CD4-positive, alpha-beta T cell (primary cell): ENCODE measurements at regions not wholly inside any gene's neighbourhood (a gene's known extent, or its start where the extent isn't known, plus 50 kb on each side); places are given as distances from the start of the nearest gene placed in this dataset.

Source experiments
- ATAC-seq: fragments of 200-7000 bp; cut with Tn5 transposase; one replicate; pipeline ENCODE4 v1.10.0; 2022; ENCODE audit warnings: mild to moderate bottlenecking; ENCODE audit not compliant: poor library complexity
- CTCF ChIA-PET: fragments of 350-600 bp; sonication (Branson Sonifier 250); formaldehyde crosslinking; loops from one replicate; lab custom pipeline; 2021; ENCODE audit warnings: antibody characterized with exemption, inconsistent platforms; lab: Charles Lee
- POLR2A ChIA-PET: fragments of 350-600 bp; sonication (Branson Sonifier 250); formaldehyde crosslinking; loops from one replicate; lab custom pipeline; 2021; ENCODE audit warnings: antibody characterized with exemption, inconsistent platforms; lab: Charles Lee
- DNase-seq, 14 experiments: peaks; one replicate each; pipeline ENCODE4 v3.0.0-alpha.2; 2013 to 2020; ENCODE audit warnings: mixed read lengths in 2 of 14
- H3K27ac ChIP-seq, 2 donors: one replicate each; pipeline versions ENCODE4 v1.5.1 to v1.7.0; 2013; ENCODE audit warnings: low read length in 2 of 2, low read depth in 1 of 2, mild to moderate bottlenecking in 1 of 2
- H3K27me3 ChIP-seq, 2 experiments: 1 replicate in 1 of 2; 2 replicates in 1 of 2; pipeline versions ENCODE4 v1.6.1 to v1.7.0; 2013; ENCODE audit warnings: low read length in 2 of 2, control low read depth in 1 of 2, mild to moderate bottlenecking in 1 of 2, moderate library complexity in 1 of 2; ENCODE audit not compliant: insufficient read depth in 2 of 2, control insufficient read depth in 1 of 2
- H3K36me3 ChIP-seq: one replicate; pipeline ENCODE4 v1.6.1; 2013; ENCODE audit warnings: low read length, control low read depth; ENCODE audit not compliant: insufficient read depth
- H3K4me1 ChIP-seq: one replicate; pipeline ENCODE4 v1.6.1; 2013; ENCODE audit warnings: low read length, control low read depth; ENCODE audit not compliant: insufficient read depth
- H3K4me3 ChIP-seq: one replicate; pipeline ENCODE4 v1.5.1; 2013; ENCODE audit warnings: mild to moderate bottlenecking, low read length, moderate library complexity
- H3K9me3 ChIP-seq, 2 experiments: 1 replicate in 1 of 2; 2 replicates in 1 of 2; pipeline versions ENCODE4 v1.6.1 to v1.7.0; 2013; ENCODE audit warnings: low read length in 2 of 2, mild to moderate bottlenecking in 2 of 2, control low read depth in 1 of 2, moderate library complexity in 1 of 2; ENCODE audit not compliant: control insufficient read depth in 1 of 2, insufficient read depth in 1 of 2
- H3K27ac Mint-ChIP-seq: one replicate; pipeline ENCODE4 v1.8.0; 2020; ENCODE audit warnings: mixed read lengths
- H3K27me3 Mint-ChIP-seq: one replicate; pipeline ENCODE4 v1.8.0; 2021; ENCODE audit warnings: mixed read lengths
- H3K36me3 Mint-ChIP-seq: one replicate; pipeline ENCODE4 v1.8.0; 2021; ENCODE audit warnings: low read depth, mixed read lengths
- H3K4me1 Mint-ChIP-seq: one replicate; pipeline ENCODE4 v1.8.0; 2021; ENCODE audit warnings: low read depth, mixed read lengths
- H3K4me3 Mint-ChIP-seq: one replicate; pipeline ENCODE4 v1.8.0; 2020; ENCODE audit warnings: mild to moderate bottlenecking, mixed read lengths
- H3K9me3 Mint-ChIP-seq: one replicate; pipeline ENCODE4 v1.8.0; 2020; ENCODE audit warnings: mixed read lengths
- intact Hi-C, 2 experiments: fragments of 100-400 bp; cut with DNase I in 1 of 2; cut with micrococcal nuclease in 1 of 2; formaldehyde crosslinking; loops; one replicate each; pipeline versions ENCODE4 v1.15.1 to v1.9.0; 2023 to 2025; cut with DNase I, micrococcal nuclease
- TF ChIP-seq, protein P1 (sequence below): fragments of 200-600 bp; IDR thresholded peaks from one replicate; pipeline ENCODE4 v1.8.0; 2022; ENCODE audit warnings: antibody characterized with exemption, mild to moderate bottlenecking

DNA sequence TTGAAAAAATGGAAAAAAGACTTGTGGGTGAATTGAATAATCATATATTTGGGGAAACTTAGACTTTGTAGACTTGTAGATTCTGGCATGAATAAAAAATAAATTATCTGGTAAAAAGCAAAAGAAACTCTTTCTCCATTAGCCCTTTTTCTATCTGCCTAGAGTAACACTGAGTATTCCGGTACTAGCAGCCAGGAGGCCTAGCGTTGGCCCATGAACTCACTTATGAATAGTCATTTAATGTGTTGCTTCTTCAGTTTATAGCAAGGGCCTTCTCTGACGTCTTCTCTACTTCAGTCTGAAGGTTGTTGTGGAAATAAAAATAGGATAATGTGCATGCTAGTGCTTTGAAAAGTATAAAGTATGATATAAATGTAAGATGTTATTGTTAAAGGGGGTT is 851.2 kb upstream of the NR2F2 start:
- H3K4me1 Mint-ChIP-seq: no peaks in the 10 kb centered on the region
- peaks cover 2% of the 10 kb centered on the region for H3K9me3 Mint-ChIP-seq
- H3K27ac Mint-ChIP-seq: no peak overlapping the region
- no peaks in the 10 kb centered on the region for H3K36me3 Mint-ChIP-seq
- CTCF ChIA-PET: no interaction called here
- H3K27me3 ChIP-seq: no peaks in the 10 kb centered on the region
- no peaks in the 10 kb centered on the region for H3K36me3 ChIP-seq
- no peaks in the 10 kb centered on the region for H3K4me1 ChIP-seq
- TF ChIP-seq, protein P1, sequence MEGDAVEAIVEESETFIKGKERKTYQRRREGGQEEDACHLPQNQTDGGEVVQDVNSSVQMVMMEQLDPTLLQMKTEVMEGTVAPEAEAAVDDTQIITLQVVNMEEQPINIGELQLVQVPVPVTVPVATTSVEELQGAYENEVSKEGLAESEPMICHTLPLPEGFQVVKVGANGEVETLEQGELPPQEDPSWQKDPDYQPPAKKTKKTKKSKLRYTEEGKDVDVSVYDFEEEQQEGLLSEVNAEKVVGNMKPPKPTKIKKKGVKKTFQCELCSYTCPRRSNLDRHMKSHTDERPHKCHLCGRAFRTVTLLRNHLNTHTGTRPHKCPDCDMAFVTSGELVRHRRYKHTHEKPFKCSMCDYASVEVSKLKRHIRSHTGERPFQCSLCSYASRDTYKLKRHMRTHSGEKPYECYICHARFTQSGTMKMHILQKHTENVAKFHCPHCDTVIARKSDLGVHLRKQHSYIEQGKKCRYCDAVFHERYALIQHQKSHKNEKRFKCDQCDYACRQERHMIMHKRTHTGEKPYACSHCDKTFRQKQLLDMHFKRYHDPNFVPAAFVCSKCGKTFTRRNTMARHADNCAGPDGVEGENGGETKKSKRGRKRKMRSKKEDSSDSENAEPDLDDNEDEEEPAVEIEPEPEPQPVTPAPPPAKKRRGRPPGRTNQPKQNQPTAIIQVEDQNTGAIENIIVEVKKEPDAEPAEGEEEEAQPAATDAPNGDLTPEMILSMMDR: no peak
- H3K9me3 ChIP-seq: no peaks in the 10 kb centered on the region
- POLR2A ChIA-PET: no interaction called here
- H3K27me3 Mint-ChIP-seq: peaks cover 15% of the 10 kb centered on the region
- H3K4me3 ChIP-seq: no peak overlapping the region
- H3K4me3 Mint-ChIP-seq: no peak overlapping the region
- ATAC-seq (no peak), DNase-seq (no peak)
- H3K27ac ChIP-seq: no peak overlapping the region
- intact Hi-C loops: no loop called here

DNA sequence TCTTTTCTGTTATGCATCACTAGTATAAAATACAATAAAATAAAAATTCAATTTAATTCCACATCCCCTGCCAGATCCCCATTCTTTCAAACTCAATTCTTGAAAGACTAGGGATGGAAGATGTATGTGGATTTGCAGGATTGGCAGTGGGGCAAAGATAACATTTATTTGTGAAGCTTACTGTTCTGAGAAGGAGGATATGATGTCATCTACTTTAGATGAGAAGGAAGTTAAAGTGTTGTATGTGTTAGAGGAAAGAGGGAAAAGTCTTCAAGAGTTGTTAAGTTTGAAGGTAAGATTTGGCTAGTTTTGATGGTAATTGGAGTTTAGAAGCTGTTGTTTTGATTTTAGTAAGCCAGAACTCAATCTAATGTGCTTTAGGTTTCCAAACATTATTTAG is 845.1 kb upstream of the NR2F2 start:
- Mint-ChIP-seq H3K36me3 (no peaks in the 10 kb centered on the region), H3K4me1 (no peaks in the 10 kb centered on the region), H3K4me3 (no peak overlapping the region), H3K27me3 (no peaks in the 10 kb centered on the region), H3K27ac (no peak overlapping the region), H3K9me3 (peaks cover 5% of the 10 kb centered on the region)
- Histone ChIP-seq H3K27ac (no peak overlapping the region), H3K9me3 (peaks cover 4 to 5% of the 10 kb centered on the region in 2 experiments), H3K4me3 (no peak overlapping the region), H3K27me3 (no peaks in the 10 kb centered on the region), H3K4me1 (no peaks in the 10 kb centered on the region), H3K36me3 (no peaks in the 10 kb centered on the region)
- intact Hi-C loops: no loop called here
- no peak for ATAC-seq
- no peak for DNase-seq
- TF ChIP-seq, protein P1: no peak
- ChIA-PET POLR2A (interaction anchor here (0.6 kb wide), 1 partner anchor 1352 kb away, joined by 4 read pairs; no protein-coding TSS in a partner anchor), CTCF (no interaction called here)

DNA sequence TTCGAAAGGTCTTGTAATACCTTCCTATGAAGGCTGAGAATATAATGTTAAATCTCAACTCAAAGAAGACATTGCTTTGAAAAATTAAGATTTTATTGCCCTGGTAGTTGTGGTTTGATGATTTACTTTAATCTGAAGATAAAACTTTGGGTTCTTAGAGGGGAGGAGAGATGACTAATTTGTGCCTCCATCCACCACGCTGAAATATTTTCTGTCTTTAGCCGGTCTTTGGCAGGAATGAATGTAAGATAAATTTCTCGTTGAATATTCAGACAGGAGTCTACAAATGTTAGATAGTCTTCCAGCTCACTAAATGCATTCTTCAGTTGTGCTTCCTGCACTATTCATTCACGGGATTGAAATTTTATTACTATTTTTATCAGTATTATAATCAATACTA is 844.3 kb upstream of the NR2F2 start:
- Mint-ChIP-seq H3K4me1 (no peaks in the 10 kb centered on the region), H3K27me3 (peaks cover 3% of the 10 kb centered on the region), H3K36me3 (no peaks in the 10 kb centered on the region), H3K9me3 (peaks cover 5% of the 10 kb centered on the region), H3K27ac (no peak overlapping the region), H3K4me3 (no peak overlapping the region)
- TF ChIP-seq, protein P1: no peak
- Histone ChIP-seq H3K36me3 (no peaks in the 10 kb centered on the region), H3K4me1 (no peaks in the 10 kb centered on the region), H3K27ac (no peak overlapping the region), H3K9me3 (peaks cover 4 to 5% of the 10 kb centered on the region in 2 experiments), H3K4me3 (no peak overlapping the region), H3K27me3 (no peaks in the 10 kb centered on the region)
- ATAC-seq: no peak
- CTCF ChIA-PET: no interaction called here
- DNase-seq: no peak
- intact Hi-C loops: no loop called here
- POLR2A ChIA-PET: no interaction called here
